Lung (tissue), 11 donors: ENCODE measurements at regions not wholly inside any gene's neighbourhood (a gene's known extent, or its start where the extent isn't known, plus 50 kb on each side); places are given as distances from the start of the nearest gene placed in this dataset.
A peak's percentile ranks its signal among the peaks of the same experiment; 100 is the strongest.
"Not testable (repeated sequence)": the region's sequence is repeated elsewhere in the genome, so short reads cannot be mapped to it uniquely, and the experiment has no call there.

ENCODE experiments used
- ATAC-seq: fragments of 200-7000 bp; cut with Tn5 transposase; one replicate; pipeline ENCODE4 v1.9.1; 2020; ENCODE audit warnings: moderate number of reproducible peaks; ENCODE audit not compliant: insufficient read depth, low FRiP score
- DNase-seq, 3 donors: peaks; one replicate each; pipeline ENCODE4 v3.0.0-alpha.2; 2013 to 2017
- H3K27ac ChIP-seq, 2 donors: one replicate each; pipeline ENCODE4 v1.5.1; 2013; ENCODE audit warnings: mild to moderate bottlenecking in 2 of 2, moderate library complexity in 2 of 2, control low read depth in 1 of 2, inconsistent platforms in 1 of 2, low read depth in 1 of 2, low read length in 1 of 2
- H3K27me3 ChIP-seq, 3 donors: one replicate each; pipeline ENCODE4 v1.5.1; 2013; ENCODE audit warnings: low read length in 2 of 3; ENCODE audit not compliant: control insufficient read depth in 3 of 3, insufficient read depth in 3 of 3
- H3K36me3 ChIP-seq, 4 donors: one replicate each; pipeline ENCODE4 v1.5.1; 2013; ENCODE audit warnings: low read length in 4 of 4, mild to moderate bottlenecking in 1 of 4, moderate library complexity in 1 of 4; ENCODE audit not compliant: control insufficient read depth in 4 of 4, insufficient read depth in 4 of 4
- H3K4me1 ChIP-seq, 5 donors: one replicate each; pipeline ENCODE4 v1.5.1; 2013; ENCODE audit warnings: low read length in 5 of 5, mild to moderate bottlenecking in 2 of 5, moderate library complexity in 1 of 5; ENCODE audit not compliant: control insufficient read depth in 5 of 5, insufficient read depth in 5 of 5
- H3K4me3 ChIP-seq: one replicate; pipeline ENCODE4 v1.5.1; 2013; ENCODE audit warnings: mild to moderate bottlenecking, control low read depth, moderate library complexity
- H3K9ac ChIP-seq, 2 donors: one replicate each; pipeline ENCODE4 v1.5.1; 2013; ENCODE audit warnings: low read length in 2 of 2, control low read depth in 1 of 2; ENCODE audit not compliant: insufficient read depth in 1 of 2
- H3K9me3 ChIP-seq, 4 donors: one replicate each; pipeline ENCODE4 v1.5.1; 2013; ENCODE audit warnings: low read length in 3 of 4, mild to moderate bottlenecking in 1 of 4, moderate library complexity in 1 of 4; ENCODE audit not compliant: control insufficient read depth in 4 of 4, insufficient read depth in 3 of 4
- WGBS, 2 donors: extraction: QIAGEN DNeasy Blood & Tissue Kit; methylation state at CpG; one replicate each; pipeline ENCODE4 v1.1.7; 2013; 5-methylcytosine and 5-hydroxymethylcytosine counted together
- TF ChIP-seq, protein P1 (sequence below): IDR thresholded peaks from 2 replicates; pipeline ENCODE4 v1.5.1; 2012; ENCODE audit warnings: mild to moderate bottlenecking; ENCODE audit errors: control extremely low read depth, extremely low read depth
- donor health status: control.
- donor health status: control.
- donor health status: Bipolar disorder and iron deficiency.
- donor health status: healthy.
- donor health status: DM: yes; HTN: yes; CAD: no.

DNA sequence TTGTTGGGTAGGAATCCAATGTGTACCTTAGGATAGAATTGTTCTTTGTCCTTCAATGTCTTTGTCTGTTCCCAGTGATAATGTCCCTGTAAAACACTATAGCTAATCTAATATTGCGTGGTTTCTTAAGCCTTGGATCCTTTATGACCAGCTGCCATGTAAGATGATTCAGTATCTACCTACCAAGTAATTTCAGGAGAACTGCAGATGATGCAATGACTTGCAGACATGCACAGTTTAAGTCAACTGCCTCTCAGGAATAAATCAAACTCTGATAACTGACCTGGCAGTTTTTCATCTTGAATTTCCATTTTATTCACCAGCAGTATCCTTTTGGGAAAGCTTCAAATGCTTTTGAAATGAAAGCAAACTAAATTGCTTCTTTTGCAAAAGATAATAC is 157.8 kb downstream of the TPBG start:
- no peak for DNase-seq
- no peaks in the 10 kb centered on the region for H3K9me3 ChIP-seq
- no peak overlapping the region for H3K27ac ChIP-seq
- no peaks in the 10 kb centered on the region for H3K36me3 ChIP-seq
- H3K9ac ChIP-seq = no peak overlapping the region
- no peaks in the 10 kb centered on the region for H3K4me1 ChIP-seq
- WGBS, 2 donors = 70 to 86% methylated on average over 1 of the region's 1 CpG
- no peaks in the 10 kb centered on the region for H3K27me3 ChIP-seq
- TF ChIP-seq, protein P1, sequence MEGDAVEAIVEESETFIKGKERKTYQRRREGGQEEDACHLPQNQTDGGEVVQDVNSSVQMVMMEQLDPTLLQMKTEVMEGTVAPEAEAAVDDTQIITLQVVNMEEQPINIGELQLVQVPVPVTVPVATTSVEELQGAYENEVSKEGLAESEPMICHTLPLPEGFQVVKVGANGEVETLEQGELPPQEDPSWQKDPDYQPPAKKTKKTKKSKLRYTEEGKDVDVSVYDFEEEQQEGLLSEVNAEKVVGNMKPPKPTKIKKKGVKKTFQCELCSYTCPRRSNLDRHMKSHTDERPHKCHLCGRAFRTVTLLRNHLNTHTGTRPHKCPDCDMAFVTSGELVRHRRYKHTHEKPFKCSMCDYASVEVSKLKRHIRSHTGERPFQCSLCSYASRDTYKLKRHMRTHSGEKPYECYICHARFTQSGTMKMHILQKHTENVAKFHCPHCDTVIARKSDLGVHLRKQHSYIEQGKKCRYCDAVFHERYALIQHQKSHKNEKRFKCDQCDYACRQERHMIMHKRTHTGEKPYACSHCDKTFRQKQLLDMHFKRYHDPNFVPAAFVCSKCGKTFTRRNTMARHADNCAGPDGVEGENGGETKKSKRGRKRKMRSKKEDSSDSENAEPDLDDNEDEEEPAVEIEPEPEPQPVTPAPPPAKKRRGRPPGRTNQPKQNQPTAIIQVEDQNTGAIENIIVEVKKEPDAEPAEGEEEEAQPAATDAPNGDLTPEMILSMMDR = no peak
- no peak for ATAC-seq
- no peak overlapping the region for H3K4me3 ChIP-seq

DNA sequence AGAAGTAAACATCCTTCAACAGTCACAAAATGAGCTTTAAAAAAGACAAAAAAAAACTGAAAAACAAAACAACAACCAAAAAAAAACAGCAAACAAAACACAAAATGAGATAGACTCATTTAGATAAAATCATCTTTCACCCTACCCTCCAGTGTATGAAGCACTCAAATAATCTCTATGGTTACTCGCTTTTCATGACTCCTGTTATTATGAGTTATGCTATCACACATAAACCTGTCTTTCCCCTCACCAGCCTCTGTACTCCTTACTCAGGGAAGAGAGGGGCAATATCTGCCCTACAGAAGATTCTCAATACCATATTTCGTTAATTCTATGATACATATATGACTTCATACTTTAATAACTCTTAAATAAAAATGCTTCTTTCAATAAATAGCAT is 158.2 kb downstream of the TPBG start:
- ATAC-seq (no peak), DNase-seq (no peak)
- H3K27ac ChIP-seq = no peak overlapping the region
- H3K27me3 ChIP-seq = no peaks in the 10 kb centered on the region
- H3K9me3 ChIP-seq = no peaks in the 10 kb centered on the region
- no peak overlapping the region for H3K4me3 ChIP-seq
- TF ChIP-seq, protein P1 = no peak
- H3K36me3 ChIP-seq = no peaks in the 10 kb centered on the region
- WGBS, 2 donors = 82% methylated on average over 2 of the region's 2 CpGs
- H3K9ac ChIP-seq = no peak overlapping the region
- H3K4me1 ChIP-seq = no peaks in the 10 kb centered on the region

DNA sequence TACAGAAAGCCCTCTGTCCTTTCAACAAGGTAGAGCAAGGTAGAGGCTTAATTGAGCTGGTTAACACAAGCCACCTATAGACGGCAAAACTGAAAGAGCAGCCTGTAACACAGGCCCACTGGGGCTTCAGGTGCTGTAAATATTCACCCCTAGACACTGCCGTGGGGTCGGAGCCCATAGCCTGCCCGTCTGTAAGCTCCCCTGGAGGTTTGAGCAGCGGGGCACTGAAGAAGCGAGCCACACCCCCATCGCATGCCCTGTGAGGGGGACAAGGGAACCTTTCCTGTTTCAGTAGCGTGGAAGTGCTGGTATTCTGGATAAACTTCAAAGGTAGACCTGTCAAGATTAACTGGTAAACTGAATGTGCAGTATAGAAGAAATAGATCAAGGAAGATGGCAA is 160.4 kb downstream of the TPBG start:
- H3K9me3 ChIP-seq = peaks cover 0 to under 1% (median 0%) of the 10 kb centered on the region in 4 donors
- no peaks in the 10 kb centered on the region for H3K4me1 ChIP-seq
- ATAC-seq (no peak), DNase-seq (no peak)
- TF ChIP-seq, protein P1 = no peak
- no peak overlapping the region for H3K4me3 ChIP-seq
- no peaks in the 10 kb centered on the region for H3K27me3 ChIP-seq
- WGBS, 2 donors = 74 to 80% methylated on average over 8 of the region's 8 CpGs
- H3K36me3 ChIP-seq = no peaks in the 10 kb centered on the region
- no peak overlapping the region for H3K9ac ChIP-seq
- no peak overlapping the region for H3K27ac ChIP-seq

DNA sequence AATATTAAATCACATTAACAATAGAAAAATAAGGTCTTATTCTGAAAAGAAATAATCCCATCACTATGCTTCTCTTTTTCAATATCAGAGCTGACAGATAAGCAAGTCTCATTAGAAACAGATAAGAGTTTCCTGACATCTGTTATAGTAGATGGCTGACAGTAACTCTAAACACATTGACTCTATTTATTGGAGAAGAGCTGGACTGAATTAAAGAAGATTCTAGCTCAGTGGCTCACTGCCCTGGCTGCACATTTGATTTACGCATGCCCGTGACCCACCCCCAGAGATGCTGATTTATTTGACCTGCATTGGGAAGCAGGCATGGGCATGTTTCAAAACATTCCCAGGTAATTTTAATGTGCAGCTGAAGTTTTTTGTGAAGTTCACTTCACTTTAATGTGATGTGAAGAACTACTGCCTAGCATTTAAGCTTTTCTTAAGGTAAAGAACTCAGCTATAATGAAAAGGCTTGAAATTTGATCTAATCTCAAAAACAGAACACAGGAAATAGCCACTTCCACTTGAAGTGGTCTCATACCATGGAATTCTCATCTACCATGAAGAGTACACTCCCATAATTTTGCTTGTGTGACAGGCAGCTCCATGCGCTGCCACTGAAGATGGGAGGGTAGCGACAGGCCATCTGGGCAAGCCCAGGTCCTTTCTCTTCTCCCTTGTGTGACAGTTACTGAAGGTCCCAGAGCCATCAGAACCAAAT is 162.3 kb downstream of the TPBG start:
- no peak for ATAC-seq
- H3K27me3 ChIP-seq = no peaks in the 10 kb centered on the region
- DNase-seq = peak in 1 of 3 donors; percentile 40
- no peaks in the 10 kb centered on the region for H3K36me3 ChIP-seq
- no peaks in the 10 kb centered on the region for H3K4me1 ChIP-seq
- no peak overlapping the region for H3K27ac ChIP-seq
- H3K4me3 ChIP-seq = no peak overlapping the region
- H3K9ac ChIP-seq = no peak overlapping the region
- WGBS, 2 donors = 73 to 83% methylated on average over 4 of the region's 4 CpGs
- H3K9me3 ChIP-seq = peaks cover 0 to 3% (median 0%) of the 10 kb centered on the region in 4 donors
- TF ChIP-seq, protein P1 = no peak

DNA sequence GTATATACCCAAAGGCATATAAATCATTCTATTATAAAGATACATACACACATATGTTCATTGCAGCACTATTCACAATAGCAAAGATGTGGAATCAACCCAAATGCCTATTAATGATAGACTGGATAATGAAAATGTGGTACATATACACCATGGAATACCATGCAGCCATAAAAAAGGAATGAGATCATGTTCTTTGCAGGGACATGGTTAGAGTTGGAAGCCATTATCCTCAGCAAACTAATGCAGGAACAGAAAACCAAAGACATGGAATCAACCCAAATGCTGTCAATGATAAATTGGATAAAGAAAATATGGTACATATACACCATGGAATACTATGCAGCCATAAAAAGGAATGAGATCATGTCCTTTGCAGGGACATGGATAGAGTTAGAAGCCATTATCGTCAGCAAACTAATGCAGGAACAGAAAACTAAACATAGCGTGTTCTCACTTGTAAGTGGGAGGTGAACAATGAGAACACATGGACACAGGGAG is 166.4 kb downstream of the TPBG start:
- DNase-seq, H3K27me3 ChIP-seq, H3K4me3 ChIP-seq, H3K9ac ChIP-seq, H3K36me3 ChIP-seq, H3K27ac ChIP-seq, ATAC-seq, H3K9me3 ChIP-seq, H3K4me1 ChIP-seq: not testable (repeated sequence)
- 93 to 95% methylated on average over 2 of the region's 2 CpGs for WGBS, 2 donors
